ENCODE measurements at regions not wholly inside any gene's neighbourhood (a gene's known extent, or its start where the extent isn't known, plus 50 kb on each side); places are given as distances from the start of the nearest gene placed in this dataset.

GRCh38 chr5:30106596-30106995 lies 1086.9 kb upstream of the CDH6 start:
- 83% methylated on average over 12 of the region's 13 CpGs for WGBS
- Histone ChIP-seq H3K4me3 (ENCODE audit: insufficient read depth in 1 of 2, low read depth in 1 of 2, low read length in 2 of 2) (no peak overlapping the region), H3K36me3 (ENCODE audit: control insufficient read depth in 1 of 2, insufficient read depth in 2 of 2, low read depth in 1 of 2, low read length in 2 of 2) (no peaks in the 10 kb centered on the region), H3K4ac (ENCODE audit: low read depth in 1 of 2, low read length in 2 of 2) (no peak overlapping the region), H3K23ac (ENCODE audit: low read length in 2 of 2) (no peak overlapping the region), H2AK5ac (ENCODE audit: low read length, severe bottlenecking) (peak overlapping the region; percentile 98), H3K4me2 (ENCODE audit: low read length, poor library complexity, severe bottlenecking) (no peak overlapping the region), H2BK120ac (ENCODE audit: low read depth, low read length) (no peak overlapping the region), H2BK5ac (ENCODE audit: low read depth, low read length, poor library complexity, severe bottlenecking) (no peak overlapping the region), H2BK12ac (ENCODE audit: low read length in 2 of 2) (no peak overlapping the region), H3K18ac (ENCODE audit: low read depth in 1 of 2, low read length in 2 of 2) (no peak overlapping the region), H3K9ac (ENCODE audit: low read length) (no peak overlapping the region), H3K27ac (ENCODE audit: low read length, poor library complexity, severe bottlenecking) (no peak overlapping the region), H2AFZ (ENCODE audit: low read depth, low read length) (no peak overlapping the region), H2BK15ac (ENCODE audit: low read depth, poor library complexity, severe bottlenecking) (no peak overlapping the region), H3K9me3 (ENCODE audit: control insufficient read depth, low read length) (peaks cover 3% of the 10 kb centered on the region), H4K8ac (ENCODE audit: low read length) (no peak overlapping the region), H3K27me3 (ENCODE audit: control insufficient read depth in 1 of 2, insufficient read depth in 1 of 2, low read length in 2 of 2) (no peaks in the 10 kb centered on the region), H3K14ac (ENCODE audit: low read length in 2 of 2) (no peak overlapping the region), H3K79me1 (replicated peaks; ENCODE audit: low read length, poor library complexity, severe bottlenecking) (no peaks in the 10 kb centered on the region), H3K4me1 (ENCODE audit: control insufficient read depth, insufficient read depth, low read depth, low read length) (no peaks in the 10 kb centered on the region), H4K91ac (ENCODE audit: low read length) (no peak overlapping the region)
- no peak for DNase-seq

GRCh38 chr5:30104872-30105596 lies 1088.5 kb upstream of the CDH6 start:
- H3K9me3 ChIP-seq (ENCODE audit: control insufficient read depth, low read length) = no peaks in the 10 kb centered on the region
- H3K79me1 ChIP-seq (replicated peaks; ENCODE audit: low read length, poor library complexity, severe bottlenecking) = no peaks in the 10 kb centered on the region
- no peaks in the 10 kb centered on the region for H3K27me3 ChIP-seq (ENCODE audit: control insufficient read depth in 1 of 2, insufficient read depth in 1 of 2, low read length in 2 of 2)
- H3K18ac ChIP-seq (ENCODE audit: low read depth in 1 of 2, low read length in 2 of 2) = no peak overlapping the region
- no peak overlapping the region for H4K91ac ChIP-seq (ENCODE audit: low read length)
- no peak overlapping the region for H2BK15ac ChIP-seq (ENCODE audit: low read depth, poor library complexity, severe bottlenecking)
- H3K4me2 ChIP-seq (ENCODE audit: low read length, poor library complexity, severe bottlenecking) = no peak overlapping the region
- H2BK120ac ChIP-seq (ENCODE audit: low read depth, low read length) = no peak overlapping the region
- no peak overlapping the region for H2AFZ ChIP-seq (ENCODE audit: low read depth, low read length)
- H3K14ac ChIP-seq (ENCODE audit: low read length in 2 of 2) = no peak overlapping the region
- no peak overlapping the region for H4K8ac ChIP-seq (ENCODE audit: low read length)
- no peak overlapping the region for H2AK5ac ChIP-seq (ENCODE audit: low read length, severe bottlenecking)
- DNase-seq = no peak
- no peak overlapping the region for H3K4me3 ChIP-seq (ENCODE audit: insufficient read depth in 1 of 2, low read depth in 1 of 2, low read length in 2 of 2)
- H3K23ac ChIP-seq (ENCODE audit: low read length in 2 of 2) = no peak overlapping the region
- H3K4ac ChIP-seq (ENCODE audit: low read depth in 1 of 2, low read length in 2 of 2) = no peak overlapping the region
- H3K9ac ChIP-seq (ENCODE audit: low read length) = no peak overlapping the region
- no peak overlapping the region for H2BK5ac ChIP-seq (ENCODE audit: low read depth, low read length, poor library complexity, severe bottlenecking)
- no peak overlapping the region for H2BK12ac ChIP-seq (ENCODE audit: low read length in 2 of 2)
- H3K36me3 ChIP-seq (ENCODE audit: control insufficient read depth in 1 of 2, insufficient read depth in 2 of 2, low read depth in 1 of 2, low read length in 2 of 2) = no peaks in the 10 kb centered on the region
- H3K4me1 ChIP-seq (ENCODE audit: control insufficient read depth, insufficient read depth, low read depth, low read length) = peaks cover 1% of the 10 kb centered on the region
- H3K27ac ChIP-seq (ENCODE audit: low read length, poor library complexity, severe bottlenecking) = peak overlapping the region; percentile 38

GRCh38 chr5:30103452-30104202 lies 1089.9 kb upstream of the CDH6 start:
- no peak overlapping the region for H2BK15ac ChIP-seq (ENCODE audit: low read depth, poor library complexity, severe bottlenecking)

GRCh38 chr5:30103052-30103451 lies 1090.4 kb upstream of the CDH6 start:
- Histone ChIP-seq H3K27me3 (ENCODE audit: control insufficient read depth in 1 of 2, insufficient read depth in 1 of 2, low read length in 2 of 2) (no peaks in the 10 kb centered on the region), H2AFZ (ENCODE audit: low read depth, low read length) (no peak overlapping the region), H3K18ac (ENCODE audit: low read depth in 1 of 2, low read length in 2 of 2) (no peak overlapping the region), H2AK5ac (ENCODE audit: low read length, severe bottlenecking) (no peak overlapping the region), H3K9ac (ENCODE audit: low read length) (no peak overlapping the region), H3K27ac (ENCODE audit: low read length, poor library complexity, severe bottlenecking) (peak overlapping the region; percentile 73), H3K23ac (ENCODE audit: low read length in 2 of 2) (no peak overlapping the region), H2BK12ac (ENCODE audit: low read length in 2 of 2) (no peak overlapping the region), H3K14ac (ENCODE audit: low read length in 2 of 2) (no peak overlapping the region), H3K4ac (ENCODE audit: low read depth in 1 of 2, low read length in 2 of 2) (no peak overlapping the region), H2BK5ac (ENCODE audit: low read depth, low read length, poor library complexity, severe bottlenecking) (no peak overlapping the region), H2BK120ac (ENCODE audit: low read depth, low read length) (no peak overlapping the region), H3K4me1 (ENCODE audit: control insufficient read depth, insufficient read depth, low read depth, low read length) (peaks cover 1% of the 10 kb centered on the region), H3K36me3 (ENCODE audit: control insufficient read depth in 1 of 2, insufficient read depth in 2 of 2, low read depth in 1 of 2, low read length in 2 of 2) (no peaks in the 10 kb centered on the region), H4K8ac (ENCODE audit: low read length) (no peak overlapping the region), H2BK15ac (ENCODE audit: low read depth, poor library complexity, severe bottlenecking) (no peak overlapping the region), H3K9me3 (ENCODE audit: control insufficient read depth, low read length) (no peaks in the 10 kb centered on the region), H4K91ac (ENCODE audit: low read length) (no peak overlapping the region), H3K4me2 (ENCODE audit: low read length, poor library complexity, severe bottlenecking) (no peak overlapping the region), H3K79me1 (replicated peaks; ENCODE audit: low read length, poor library complexity, severe bottlenecking) (no peaks in the 10 kb centered on the region), H3K4me3 (ENCODE audit: insufficient read depth in 1 of 2, low read depth in 1 of 2, low read length in 2 of 2) (no peak overlapping the region)
- no CpG with 5 or more reads among the region's 1 CpG for WGBS
- peak; percentile 3 for DNase-seq

More at GRCh38 chr5:30103452-30104202, 1089.9 kb upstream of the CDH6 start:
- Histone ChIP-seq H2BK12ac (ENCODE audit: low read length in 2 of 2) (no peak overlapping the region), H2BK120ac (ENCODE audit: low read depth, low read length) (no peak overlapping the region), H3K9ac (ENCODE audit: low read length) (no peak overlapping the region), H3K14ac (ENCODE audit: low read length in 2 of 2) (no peak overlapping the region), H3K27me3 (ENCODE audit: control insufficient read depth in 1 of 2, insufficient read depth in 1 of 2, low read length in 2 of 2) (no peaks in the 10 kb centered on the region), H4K91ac (ENCODE audit: low read length) (no peak overlapping the region), H3K9me3 (ENCODE audit: control insufficient read depth, low read length) (no peaks in the 10 kb centered on the region), H3K23ac (ENCODE audit: low read length in 2 of 2) (no peak overlapping the region), H3K4ac (ENCODE audit: low read depth in 1 of 2, low read length in 2 of 2) (no peak overlapping the region), H3K4me2 (ENCODE audit: low read length, poor library complexity, severe bottlenecking) (no peak overlapping the region), H3K4me1 (ENCODE audit: control insufficient read depth, insufficient read depth, low read depth, low read length) (peaks cover 1% of the 10 kb centered on the region), H3K36me3 (ENCODE audit: control insufficient read depth in 1 of 2, insufficient read depth in 2 of 2, low read depth in 1 of 2, low read length in 2 of 2) (no peaks in the 10 kb centered on the region), H3K79me1 (replicated peaks; ENCODE audit: low read length, poor library complexity, severe bottlenecking) (no peaks in the 10 kb centered on the region), H2AFZ (ENCODE audit: low read depth, low read length) (no peak overlapping the region), H3K27ac (ENCODE audit: low read length, poor library complexity, severe bottlenecking) (peak overlapping the region; percentile 73), H2AK5ac (ENCODE audit: low read length, severe bottlenecking) (no peak overlapping the region), H3K4me3 (ENCODE audit: insufficient read depth in 1 of 2, low read depth in 1 of 2, low read length in 2 of 2) (no peak overlapping the region), H2BK5ac (ENCODE audit: low read depth, low read length, poor library complexity, severe bottlenecking) (peak overlapping the region; percentile 44), H4K8ac (ENCODE audit: low read length) (no peak overlapping the region), H3K18ac (ENCODE audit: low read depth in 1 of 2, low read length in 2 of 2) (no peak overlapping the region)
- WGBS = 97% methylated on average over 4 of the region's 7 CpGs
- DNase-seq = peak; percentile 3
